ENCODE measurements at regions not wholly inside any gene's neighbourhood (a gene's known extent, or its start where the extent isn't known, plus 50 kb on each side); places are given as distances from the start of the nearest gene placed in this dataset.

DNA sequence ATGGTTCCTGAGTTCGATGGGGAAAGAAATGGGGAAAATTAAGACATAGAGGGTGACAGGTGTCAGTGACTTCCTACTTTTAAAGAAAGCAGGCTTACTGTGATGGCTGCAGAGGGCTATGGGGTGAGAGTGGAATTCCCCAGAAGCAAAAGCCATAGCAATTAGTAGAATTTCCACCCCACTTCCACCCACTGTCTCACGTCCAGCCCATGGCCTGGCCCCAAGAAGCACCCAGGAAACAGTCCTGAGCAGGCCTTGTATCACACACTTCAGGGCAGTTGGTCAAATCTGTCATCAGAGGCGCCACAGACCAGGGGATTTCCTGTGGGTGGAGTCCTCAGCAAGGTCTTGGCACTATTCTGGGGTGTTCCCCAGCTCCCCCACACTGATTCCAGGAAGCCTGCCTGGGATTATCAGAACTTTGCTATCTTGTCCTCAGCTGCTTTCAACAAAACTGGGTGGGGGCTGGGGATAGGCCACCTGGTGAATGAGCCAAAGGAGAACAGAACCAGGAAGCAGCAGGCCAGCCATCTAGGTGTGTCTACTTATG is 120.1 kb upstream of the CCND2 start:
- TF ChIP-seq CTCF (IDR thresholded peaks at IDR 0.05) = no peak
- no peak for TF ChIP-seq POLR2A (IDR thresholded peaks at IDR 0.05)

Measured in suprapubic skin (tissue), 3 donors.